Right lobe of liver (tissue), 4 donors: ENCODE measurements at regions not wholly inside any gene's neighbourhood (a gene's known extent, or its start where the extent isn't known, plus 50 kb on each side); places are given as distances from the start of the nearest gene placed in this dataset.

Source experiments
- CTCF ChIP-seq, 4 donors: fragments of 200-600 bp in 3 of 4; fragments of 450-650 bp in 1 of 4; IDR thresholded peaks; one replicate each; pipeline versions ENCODE4 v1.5.1 to v1.8.0; 2016 to 2022; ENCODE audit warnings: antibody characterized with exemption in 4 of 4, mild to moderate bottlenecking in 2 of 4
- POLR2A ChIP-seq: fragments of 450-650 bp; IDR thresholded peaks from one replicate; pipeline ENCODE4 v1.6.1; 2017; ENCODE audit warnings: antibody characterized with exemption, mild to moderate bottlenecking
- donor health status: DM: no; HTN: no; CAD: no.
- donor health status: DM: no; HTN: no; CAD: no.
- donor health status: DM: no; HTN: yes; CAD: no.

- TF ChIP-seq CTCF (IDR thresholded peaks at IDR 0.05) (no peak), POLR2A (no peak)
These were observed 252.1 kb upstream of the CCNG1 start for GRCh38 chr5:163185315-163185714.
